Type B pancreatic cell (in vitro differentiated cells): ENCODE measurements at regions not wholly inside any gene's neighbourhood (a gene's known extent, or its start where the extent isn't known, plus 50 kb on each side); places are given as distances from the start of the nearest gene placed in this dataset.

Experiments
- DNase-seq: peaks from one replicate; pipeline ENCODE4 v3.0.0; 2021; ENCODE audit warnings: mixed read lengths; ENCODE audit not compliant: unreplicated experiment; ENCODE audit errors: extremely low spot score
- H3K27ac Mint-ChIP-seq: 2 replicates; pipeline ENCODE4 v1.8.0; 2021; ENCODE audit warnings: mild to moderate bottlenecking, mixed read lengths
- H3K27me3 Mint-ChIP-seq: 2 replicates; pipeline ENCODE4 v1.8.0; 2021; ENCODE audit warnings: mixed read lengths
- H3K36me3 Mint-ChIP-seq: 2 replicates; pipeline ENCODE4 v1.8.0; 2021; ENCODE audit warnings: mixed read lengths
- H3K4me1 Mint-ChIP-seq: one replicate; pipeline ENCODE4 v1.8.0; 2021; ENCODE audit warnings: mixed read lengths; ENCODE audit not compliant: unreplicated experiment
- H3K4me3 Mint-ChIP-seq: 2 replicates; pipeline ENCODE4 v1.8.0; 2021; ENCODE audit warnings: mild to moderate bottlenecking, mixed read lengths
- H3K9me3 Mint-ChIP-seq: 2 replicates; pipeline ENCODE4 v1.8.0; 2021; ENCODE audit warnings: mixed read lengths
- CTCF ChIP-seq: fragments of 200-600 bp; sonication (generic); conservative IDR thresholded peaks from 2 replicates; pipeline ENCODE4 v1.5.0; 2021; ENCODE audit warnings: antibody characterized with exemption, mild to moderate bottlenecking

DNA sequence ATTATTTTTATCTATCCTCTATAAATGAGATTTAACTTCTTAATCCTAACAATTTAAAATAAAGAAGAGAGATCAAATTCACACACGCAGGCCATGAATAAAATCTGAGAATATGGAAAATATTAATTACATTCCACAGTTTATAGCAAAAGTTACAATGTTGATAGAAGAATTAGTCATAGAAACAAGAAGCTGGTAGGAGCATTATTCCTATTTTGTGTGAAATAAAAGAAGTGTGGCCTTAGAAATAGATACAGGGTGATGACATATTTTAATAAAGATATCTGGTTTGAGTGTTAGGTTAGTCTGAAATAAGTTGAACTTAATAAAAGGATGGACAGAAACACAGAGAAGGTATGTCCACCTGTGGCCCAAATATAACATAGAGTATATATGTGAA is 790.4 kb upstream of the NUDT12 start:
- peaks cover 4% of the 10 kb centered on the region for H3K9me3 Mint-ChIP-seq
- no peaks in the 10 kb centered on the region for H3K27me3 Mint-ChIP-seq
- peaks cover 12% of the 10 kb centered on the region for H3K4me1 Mint-ChIP-seq
- peaks cover 4% of the 10 kb centered on the region for H3K36me3 Mint-ChIP-seq
- TF ChIP-seq CTCF, result no peak
- H3K4me3 Mint-ChIP-seq, result no peak overlapping the region
- DNase-seq, result no peak
- H3K27ac Mint-ChIP-seq, result no peak overlapping the region

GRCh38 chr5:104347119-104347708 is 784.6 kb upstream of the NUDT12 start:
- Mint-ChIP-seq H3K4me1 (peaks cover 8% of the 10 kb centered on the region), H3K27me3 (no peaks in the 10 kb centered on the region), H3K27ac (no peak overlapping the region), H3K9me3 (peaks cover 4% of the 10 kb centered on the region), H3K36me3 (peaks cover 4% of the 10 kb centered on the region), H3K4me3 (no peak overlapping the region)
- DNase-seq, result no peak
- TF ChIP-seq CTCF, result peak; percentile 70

DNA sequence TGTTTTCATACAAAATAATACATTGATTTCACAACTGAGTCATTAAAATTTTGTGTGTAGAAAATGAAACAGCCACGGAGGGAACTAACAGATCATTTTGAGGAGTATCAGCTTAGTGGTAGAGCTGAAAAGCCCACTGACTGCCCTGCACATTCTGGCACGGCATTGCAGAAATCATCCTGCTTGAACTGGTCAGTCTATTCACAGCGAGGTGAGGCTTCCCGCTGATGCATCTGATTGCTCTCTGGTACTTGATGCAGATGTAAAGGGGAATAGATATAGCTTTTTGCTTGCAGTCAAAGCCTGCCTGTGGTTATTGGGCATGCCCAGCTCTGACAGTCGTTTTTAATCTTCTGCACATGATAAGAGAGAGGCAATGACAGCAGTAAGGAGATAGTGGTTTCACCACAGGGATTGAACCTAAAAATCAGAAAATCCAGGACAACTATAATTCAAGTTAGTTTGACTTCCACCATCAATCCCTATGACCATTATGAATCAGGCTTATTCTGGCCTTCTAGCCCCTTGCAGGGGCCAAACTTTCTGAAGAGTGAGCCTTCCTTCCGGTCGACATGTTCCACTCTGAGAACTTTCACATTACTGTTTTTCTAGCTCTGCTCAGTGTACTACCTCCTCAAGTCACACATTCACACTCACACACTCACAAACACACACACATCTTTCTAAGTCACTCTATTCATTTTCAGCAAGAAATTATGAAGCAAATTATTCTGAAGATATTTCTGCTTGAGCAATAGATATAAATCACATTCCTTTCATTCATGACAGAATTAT is 782.8 kb upstream of the NUDT12 start:
- Mint-ChIP-seq H3K9me3 (peaks cover 4% of the 10 kb centered on the region), H3K4me1 (peaks cover 8% of the 10 kb centered on the region), H3K4me3 (no peak overlapping the region), H3K27me3 (no peaks in the 10 kb centered on the region), H3K36me3 (peaks cover 4% of the 10 kb centered on the region), H3K27ac (peak overlapping the region; percentile 11)
- DNase-seq, result no peak
- no peak for TF ChIP-seq CTCF

DNA sequence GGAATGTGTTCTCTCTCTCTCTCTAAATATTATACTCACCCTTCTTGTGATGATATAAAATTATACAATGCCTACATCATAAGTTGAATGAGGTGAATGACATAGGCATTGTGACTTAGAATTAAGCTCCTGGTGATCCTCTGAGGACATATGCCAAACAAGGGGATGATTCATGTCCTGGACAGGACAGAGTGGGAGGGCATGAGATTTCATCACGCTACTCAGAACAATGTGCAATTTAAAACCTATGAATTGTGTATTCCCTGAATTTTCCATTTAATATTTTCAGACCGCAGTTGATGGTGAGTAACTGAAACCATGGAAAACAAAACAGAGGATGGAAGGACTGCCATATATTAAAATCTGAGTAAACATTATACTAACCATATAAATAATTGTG is 782.2 kb upstream of the NUDT12 start:
- no peak overlapping the region for H3K27ac Mint-ChIP-seq
- no peaks in the 10 kb centered on the region for H3K9me3 Mint-ChIP-seq
- H3K4me3 Mint-ChIP-seq, result peak overlapping the region; percentile 23

GRCh38 chr5:104327801-104328200 is 765.2 kb upstream of the NUDT12 start:
- Mint-ChIP-seq H3K27ac (no peak overlapping the region), H3K9me3 (peaks cover 10% of the 10 kb centered on the region), H3K27me3 (no peaks in the 10 kb centered on the region), H3K36me3 (no peaks in the 10 kb centered on the region), H3K4me3 (no peak overlapping the region), H3K4me1 (no peaks in the 10 kb centered on the region)
- DNase-seq, result no peak
- TF ChIP-seq CTCF, result no peak

More for the DNA sequence above, 782.2 kb upstream of the NUDT12 start:
- peaks cover 8% of the 10 kb centered on the region for H3K4me1 Mint-ChIP-seq
- no peak for TF ChIP-seq CTCF
- peaks cover 4% of the 10 kb centered on the region for H3K36me3 Mint-ChIP-seq
- no peak for DNase-seq
- H3K27me3 Mint-ChIP-seq, result no peaks in the 10 kb centered on the region
